ENCODE measurements at regions not wholly inside any gene's neighbourhood (a gene's known extent, or its start where the extent isn't known, plus 50 kb on each side); places are given as distances from the start of the nearest gene placed in this dataset.
"Not testable (repeated sequence)": the region's sequence is repeated elsewhere in the genome, so short reads cannot be mapped to it uniquely, and the experiment has no call there.

DNA sequence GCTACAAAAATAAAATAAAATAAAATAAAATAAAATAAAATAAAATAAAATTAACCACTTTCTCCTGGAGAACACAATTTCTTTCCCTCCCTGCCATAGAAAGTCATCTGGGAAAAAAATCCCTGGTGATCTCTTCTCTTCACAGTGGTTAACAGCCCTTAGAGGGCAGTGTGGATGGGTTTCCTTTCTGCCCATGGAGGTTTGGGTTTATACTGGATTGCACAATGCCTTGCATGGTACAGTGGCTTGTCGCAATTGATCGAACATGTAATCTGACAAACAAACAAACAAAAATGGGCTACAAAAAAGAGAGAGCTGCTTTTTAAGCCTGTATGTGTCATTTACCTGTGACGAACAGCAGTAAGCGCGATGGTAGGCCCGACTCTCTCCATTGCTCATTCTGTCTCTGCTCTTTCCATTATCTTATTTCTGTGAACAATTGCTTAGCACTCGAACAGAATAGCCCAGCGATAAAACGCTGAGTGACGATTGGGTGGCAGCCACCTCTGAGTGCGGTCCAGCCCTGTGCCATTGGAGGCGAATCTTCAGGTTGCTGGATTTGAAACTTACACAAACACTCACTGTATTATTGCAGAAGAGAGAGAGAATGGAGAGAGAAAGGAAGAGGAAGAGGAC lies 166.1 kb downstream of the CD83 start:
- no peak overlapping the region for H3K4me3 ChIP-seq (ENCODE audit: low read length)
- no peak for DNase-seq (ENCODE audit: low read depth, low spot score)

DNA sequence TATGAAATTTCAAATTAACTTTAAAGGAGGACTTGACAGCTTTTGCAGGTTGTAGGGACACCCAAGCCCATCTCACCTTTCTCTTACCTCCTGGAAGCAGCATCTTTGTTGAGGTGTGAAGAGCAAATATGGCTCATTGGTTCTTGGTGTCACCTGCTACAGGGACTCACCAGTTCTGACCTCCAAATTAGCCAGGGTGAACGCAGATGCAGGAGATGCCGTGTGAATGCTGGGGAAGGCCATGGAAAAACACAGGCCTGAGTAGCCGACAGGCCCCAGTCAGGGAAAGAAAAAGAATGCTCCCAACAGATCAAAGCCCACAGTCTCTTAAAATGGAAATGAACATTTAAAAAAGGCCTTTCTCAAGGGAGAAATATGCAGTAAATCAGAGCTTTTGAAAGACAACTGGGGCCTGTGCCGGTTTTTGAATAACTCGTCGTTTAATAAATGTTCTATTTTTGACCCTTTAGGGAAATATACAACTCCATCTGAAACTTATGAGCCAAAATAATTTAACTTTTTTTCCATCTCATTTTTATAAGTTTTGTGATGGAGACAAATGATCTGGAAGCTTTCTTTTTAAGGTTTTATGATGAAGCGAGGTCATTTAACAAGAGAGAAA lies 167.5 kb downstream of the CD83 start:
- H3K4me3 ChIP-seq (ENCODE audit: low read length): no peak overlapping the region
- no peak for DNase-seq (ENCODE audit: low read depth, low spot score)

- H3K4me3 ChIP-seq (ENCODE audit: low read length): no peak overlapping the region
- no peak for DNase-seq (ENCODE audit: low read depth, low spot score)
Measured at GRCh38 chr6:14286144-14286543, 168.6 kb downstream of the CD83 start.

GRCh38 chr6:14286634-14287428 lies 169.3 kb downstream of the CD83 start:
- DNase-seq (ENCODE audit: low read depth, low spot score): no peak
- no peak overlapping the region for H3K4me3 ChIP-seq (ENCODE audit: low read length)

DNA sequence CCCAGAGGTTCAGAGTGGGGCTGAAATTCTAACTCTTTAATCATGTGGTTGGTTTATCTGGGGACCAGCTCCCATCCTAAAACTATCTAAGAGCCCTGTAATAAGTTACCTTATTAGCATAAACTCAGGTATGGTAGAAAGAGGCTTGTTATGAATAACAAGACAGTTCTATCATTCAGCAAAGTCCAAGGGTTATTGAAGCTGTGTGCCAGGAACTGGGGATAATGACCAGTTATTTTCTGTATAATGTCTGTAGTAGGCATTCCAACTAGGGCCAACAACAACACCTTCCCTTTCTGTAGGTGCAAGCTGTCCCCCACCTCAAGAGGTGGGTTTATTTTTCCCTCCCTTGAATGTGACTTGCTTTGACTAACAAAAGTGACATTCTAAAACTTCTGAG lies 170.1 kb downstream of the CD83 start:
- H3K4me3 ChIP-seq (ENCODE audit: low read length): no peak overlapping the region
- no peak for DNase-seq (ENCODE audit: low read depth, low spot score)

DNA sequence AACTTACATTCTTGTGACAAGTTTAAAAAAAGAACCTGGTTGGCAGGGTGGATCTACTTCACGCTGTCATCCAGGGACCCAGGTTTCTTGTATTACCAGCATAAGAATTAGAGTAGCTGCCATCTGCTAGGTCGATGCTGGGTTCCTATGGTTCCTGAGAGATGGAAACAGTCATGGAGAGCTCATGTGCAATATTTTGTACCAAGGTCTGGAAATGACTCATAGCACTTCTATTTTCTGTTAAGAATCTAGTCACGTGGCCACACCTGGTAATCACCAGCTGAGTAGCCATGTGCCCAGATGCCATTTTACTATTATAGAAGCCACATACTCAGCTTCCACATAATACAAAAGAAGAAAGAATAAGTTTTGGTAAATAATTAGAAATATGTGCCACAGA lies 171.3 kb downstream of the CD83 start:
- no peak overlapping the region for H3K4me3 ChIP-seq (ENCODE audit: low read length)
- no peak for DNase-seq (ENCODE audit: low read depth, low spot score)

DNA sequence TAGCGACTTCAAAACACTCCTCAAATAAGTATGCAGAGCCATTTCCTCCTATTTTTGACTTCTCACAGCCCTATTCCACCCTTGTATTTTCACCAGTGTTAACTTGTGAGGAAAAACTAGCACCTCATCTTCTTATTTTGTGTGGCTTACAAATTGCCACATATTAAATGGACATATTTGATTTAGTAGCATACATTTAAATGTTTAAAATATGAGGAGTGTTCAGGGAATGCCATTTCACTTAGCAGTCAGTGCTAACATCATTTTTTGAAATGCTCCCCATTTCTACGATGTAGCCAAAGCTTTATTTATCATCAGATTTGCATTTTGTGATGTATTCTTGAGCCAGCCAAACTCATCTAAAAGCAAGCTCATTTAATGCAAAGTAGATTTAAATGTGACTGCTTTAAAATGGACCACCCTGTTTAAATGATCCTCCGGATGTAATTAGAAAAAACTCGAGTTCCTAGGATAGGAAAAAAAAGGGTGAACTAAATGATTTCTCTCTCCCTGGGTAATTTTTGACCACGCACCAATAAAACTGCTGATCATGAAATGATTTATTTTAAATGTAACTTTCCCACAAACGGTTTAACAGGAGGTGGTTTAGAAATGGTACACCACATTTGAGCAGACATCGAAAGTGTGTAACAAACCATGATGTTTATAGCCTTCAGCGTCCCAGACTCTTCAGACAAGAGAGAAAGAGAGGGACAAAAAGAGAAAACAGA lies 172.6 kb downstream of the CD83 start:
- peak; percentile 89 for DNase-seq (ENCODE audit: low read depth, low spot score)
- no peak overlapping the region for H3K4me3 ChIP-seq (ENCODE audit: low read length)

- DNase-seq (ENCODE audit: low read depth, low spot score): peak; percentile 54
- no peak overlapping the region for H3K4me3 ChIP-seq (ENCODE audit: low read length)
Measured at GRCh38 chr6:14290772-14291330, 173.3 kb downstream of the CD83 start.

DNA sequence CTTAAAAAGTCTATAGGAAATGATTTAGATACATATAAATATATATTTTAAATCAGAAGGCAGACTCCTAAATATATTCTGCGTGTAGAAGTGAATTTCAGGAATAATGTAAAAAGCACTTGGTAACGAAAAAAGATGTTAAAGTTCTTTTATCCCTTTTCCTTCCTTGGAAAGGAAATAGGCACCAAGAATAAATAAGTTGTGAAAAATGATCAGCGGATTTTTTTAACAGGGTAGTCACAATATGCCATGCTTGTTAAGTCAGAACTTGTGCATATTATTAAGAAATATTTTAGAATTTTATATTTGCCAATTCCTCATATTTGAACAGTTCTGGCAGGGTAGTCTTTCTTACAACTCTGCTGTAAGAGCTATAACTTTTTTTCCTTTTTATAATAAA lies 173.8 kb downstream of the CD83 start:
- DNase-seq (ENCODE audit: low read depth, low spot score): no peak
- no peak overlapping the region for H3K4me3 ChIP-seq (ENCODE audit: low read length)

- H3K4me3 ChIP-seq (ENCODE audit: low read length): no peak overlapping the region
- peak; percentile 42 for DNase-seq (ENCODE audit: low read depth, low spot score)
Measured at GRCh38 chr6:14292119-14292518, 174.5 kb downstream of the CD83 start.

GRCh38 chr6:14294270-14294951 lies 176.8 kb downstream of the CD83 start:
- no peak for DNase-seq (ENCODE audit: low read depth, low spot score)
- H3K4me3 ChIP-seq (ENCODE audit: low read length): no peak overlapping the region

DNA sequence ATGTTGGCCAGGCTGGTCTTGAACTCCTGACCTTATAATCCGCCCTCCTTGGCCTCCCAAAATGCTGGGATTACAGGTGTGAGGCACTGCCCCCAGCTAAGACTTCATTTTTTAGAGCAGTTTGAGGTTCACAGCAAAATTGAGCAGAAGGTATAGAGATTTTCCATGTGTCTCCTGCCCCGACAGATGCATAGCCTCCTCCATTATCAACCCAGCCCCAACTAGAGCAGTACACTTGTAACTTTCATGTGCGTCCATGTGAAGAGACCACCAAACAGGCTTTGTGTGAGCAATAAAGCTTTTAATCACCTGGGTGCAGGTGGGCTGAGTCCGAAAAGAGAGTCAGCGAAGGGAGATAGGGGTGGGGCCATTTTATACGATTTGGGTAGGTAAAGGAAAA lies 179.1 kb downstream of the CD83 start:
- DNase-seq (ENCODE audit: low read depth, low spot score); H3K4me3 ChIP-seq (ENCODE audit: low read length): not testable (repeated sequence)

DNA sequence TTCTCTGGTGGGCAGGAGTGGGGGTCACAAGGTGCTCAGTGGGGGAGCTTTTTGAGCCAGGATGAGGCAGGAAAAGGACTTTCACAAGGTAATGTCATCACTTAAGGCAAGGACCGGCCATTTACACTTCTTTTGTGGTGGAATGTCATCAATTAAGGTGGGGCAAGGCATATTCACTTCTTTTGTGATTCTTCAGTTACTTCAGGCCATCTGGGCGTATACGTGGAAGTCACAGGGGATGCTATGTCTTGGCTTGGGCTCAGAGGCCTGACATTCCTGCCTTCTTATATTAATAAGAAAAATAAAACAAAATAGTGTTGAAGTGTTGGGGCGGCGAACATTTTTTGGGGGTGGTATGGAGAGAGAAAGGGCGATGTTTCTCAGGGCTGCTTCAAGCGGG lies 179.5 kb downstream of the CD83 start:
- not testable (repeated sequence) for DNase-seq (ENCODE audit: low read depth, low spot score)

DNA sequence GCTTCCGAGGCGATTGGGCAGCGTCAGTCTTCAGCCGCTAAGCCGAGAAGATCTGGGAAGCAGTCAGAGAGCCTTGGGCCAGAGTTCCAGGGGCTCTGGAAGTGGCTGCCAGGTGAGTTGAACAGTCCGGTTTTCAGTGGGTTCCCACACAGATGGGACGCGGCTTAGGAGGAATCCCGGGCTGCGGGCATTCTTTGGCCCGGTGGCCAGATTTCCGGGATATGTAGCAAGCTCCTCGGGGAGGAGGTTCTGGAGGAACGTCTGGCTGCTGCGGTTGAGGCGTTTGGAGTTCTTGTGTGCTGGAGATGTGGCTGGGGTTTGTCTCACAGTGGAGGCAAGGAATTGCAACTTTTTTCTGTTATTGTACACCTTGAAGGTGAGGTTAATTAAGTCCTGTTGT lies 182.6 kb downstream of the CD83 start:
- H3K4me3 ChIP-seq (ENCODE audit: low read length); DNase-seq (ENCODE audit: low read depth, low spot score): not testable (repeated sequence)

More for the DNA sequence above, 179.5 kb downstream of the CD83 start:
- H3K4me3 ChIP-seq (ENCODE audit: low read length): not testable (repeated sequence)

- not testable (repeated sequence) for H3K4me3 ChIP-seq (ENCODE audit: low read length); DNase-seq (ENCODE audit: low read depth, low spot score)
Measured at GRCh38 chr6:14300721-14301120, 183.1 kb downstream of the CD83 start.

DNA sequence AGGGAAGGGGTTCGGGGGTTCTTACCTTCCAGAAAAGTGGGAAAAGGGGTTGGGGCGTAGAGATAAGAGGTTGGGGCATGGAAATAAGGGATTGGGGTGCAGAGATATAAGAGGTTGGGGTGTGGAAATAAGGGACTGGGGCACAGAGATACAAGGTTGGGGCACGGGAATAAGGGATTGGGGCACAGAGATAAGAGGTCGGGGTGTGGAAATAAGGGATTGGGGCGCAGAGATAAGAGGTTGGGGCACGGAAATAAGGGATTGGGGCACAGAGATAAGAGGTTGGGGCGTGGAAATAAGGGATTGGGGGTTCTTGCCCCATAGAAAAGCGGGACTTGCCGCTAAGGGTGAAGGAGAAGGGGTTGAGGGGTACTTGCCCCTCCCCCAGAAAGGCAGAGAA lies 183.9 kb downstream of the CD83 start:
- DNase-seq (ENCODE audit: low read depth, low spot score): not testable (repeated sequence)

DNA sequence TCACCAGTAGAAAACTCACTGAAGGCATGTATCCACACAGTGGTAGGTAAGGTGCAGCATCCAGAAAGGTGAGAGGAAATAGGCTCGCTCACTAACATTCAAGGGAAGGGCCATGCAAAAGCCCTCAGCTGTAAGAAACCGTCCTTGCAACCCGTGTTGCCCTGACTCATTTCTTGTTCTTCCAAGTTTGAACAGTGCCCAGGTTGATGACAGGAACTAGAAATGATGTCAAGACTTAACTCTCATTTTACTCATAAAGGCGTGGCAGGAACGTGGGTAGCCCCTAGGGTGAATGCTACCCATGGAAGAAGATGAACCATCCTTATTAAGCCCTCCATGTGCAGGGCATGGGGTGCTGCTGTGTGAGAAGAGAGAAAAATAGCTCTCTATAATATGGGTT lies 187.6 kb downstream of the CD83 start:
- DNase-seq (ENCODE audit: low read depth, low spot score): no peak
- H3K4me3 ChIP-seq (ENCODE audit: low read length): no peak overlapping the region

More for the DNA sequence above, 183.9 kb downstream of the CD83 start:
- H3K4me3 ChIP-seq (ENCODE audit: low read length): not testable (repeated sequence)

GRCh38 chr6:14305624-14306023 lies 188.1 kb downstream of the CD83 start:
- DNase-seq (ENCODE audit: low read depth, low spot score): no peak
- no peak overlapping the region for H3K4me3 ChIP-seq (ENCODE audit: low read length)
